SK-N-MC (cell line): ENCODE measurements at regions not wholly inside any gene's neighbourhood (a gene's known extent, or its start where the extent isn't known, plus 50 kb on each side); places are given as distances from the start of the nearest gene placed in this dataset.

Experiments used
- EZH2 ChIP-seq: fragments of 200-600 bp; sonication (generic); IDR thresholded peaks from one replicate; pipeline ENCODE4 v1.6.1; 2017; ENCODE audit warnings: antibody characterized with exemption
- FOXP2 ChIP-seq: optimal IDR thresholded peaks from 2 replicates; pipeline ENCODE3; 2011; ENCODE audit warnings: mild to moderate bottlenecking, moderate library complexity; ENCODE audit not compliant: insufficient read depth; ENCODE audit errors: extremely low read length, control extremely low read depth
- POLR2AphosphoS5 ChIP-seq: IDR thresholded peaks from 2 replicates; pipeline ENCODE4 v1.6.1; 2012; ENCODE audit warnings: mild to moderate bottlenecking, low read depth, low read length, borderline replicate concordance

DNA sequence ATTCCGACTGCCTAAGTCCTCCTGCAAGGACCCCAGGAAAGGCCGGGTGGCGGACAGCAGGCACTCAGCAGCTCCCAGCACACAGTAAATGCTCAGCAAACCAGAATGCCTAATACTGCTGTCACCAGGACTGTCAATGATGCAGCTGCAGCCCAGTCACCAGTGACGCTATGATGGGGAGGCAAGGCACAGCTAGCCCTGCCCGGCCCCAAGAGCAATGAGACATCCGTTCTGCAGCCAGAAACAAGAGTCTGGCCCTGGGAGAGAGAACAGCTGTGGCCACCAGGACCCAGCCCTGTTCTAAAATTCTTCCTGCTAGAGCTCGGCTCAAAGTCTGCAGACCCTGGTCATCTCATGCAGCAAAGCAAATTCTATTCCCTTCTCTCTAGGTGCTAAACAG, 69.8 kb downstream of the NCOR2 start:
- TF ChIP-seq POLR2AphosphoS5: no peak
- TF ChIP-seq EZH2: no peak
- no peak for TF ChIP-seq FOXP2
